Neural crest cell (in vitro differentiated cells): ENCODE measurements at regions not wholly inside any gene's neighbourhood (a gene's known extent, or its start where the extent isn't known, plus 50 kb on each side); places are given as distances from the start of the nearest gene placed in this dataset.

Experiments
- DNase-seq: peaks from one replicate; pipeline ENCODE4 v3.0.0; 2021; ENCODE audit warnings: low read depth, mixed read lengths, low spot score
- H3K27ac Mint-ChIP-seq: one replicate; pipeline ENCODE4 v1.8.0; 2021; ENCODE audit warnings: mild to moderate bottlenecking, mixed read lengths; ENCODE audit not compliant: unreplicated experiment
- H3K27me3 Mint-ChIP-seq: 2 replicates; pipeline ENCODE4 v1.8.0; 2021; ENCODE audit warnings: low read depth, mild to moderate bottlenecking, mixed read lengths
- H3K36me3 Mint-ChIP-seq: 2 replicates; pipeline ENCODE4 v1.8.0; 2021; ENCODE audit warnings: low read depth, mild to moderate bottlenecking, mixed read lengths
- H3K4me1 Mint-ChIP-seq: 2 replicates; pipeline ENCODE4 v1.8.0; 2021; ENCODE audit warnings: mixed read lengths
- H3K4me3 Mint-ChIP-seq: one replicate; pipeline ENCODE4 v1.8.0; 2021; ENCODE audit warnings: mild to moderate bottlenecking, mixed read lengths
- H3K9me3 Mint-ChIP-seq: 2 replicates; pipeline ENCODE4 v1.8.0; 2021; ENCODE audit warnings: mixed read lengths
- TF ChIP-seq, protein P1 (sequence below): fragments of 200-600 bp; sonication (generic); conservative IDR thresholded peaks from 2 replicates; pipeline ENCODE4 v1.5.0; 2021; ENCODE audit warnings: antibody characterized with exemption, mild to moderate bottlenecking

- Mint-ChIP-seq H3K27ac (no peak overlapping the region), H3K4me1 (peaks cover 31% of the 10 kb centered on the region), H3K27me3 (no peaks in the 10 kb centered on the region), H3K9me3 (no peaks in the 10 kb centered on the region), H3K36me3 (no peaks in the 10 kb centered on the region), H3K4me3 (no peak overlapping the region)
- no peak for DNase-seq
- TF ChIP-seq, protein P1, sequence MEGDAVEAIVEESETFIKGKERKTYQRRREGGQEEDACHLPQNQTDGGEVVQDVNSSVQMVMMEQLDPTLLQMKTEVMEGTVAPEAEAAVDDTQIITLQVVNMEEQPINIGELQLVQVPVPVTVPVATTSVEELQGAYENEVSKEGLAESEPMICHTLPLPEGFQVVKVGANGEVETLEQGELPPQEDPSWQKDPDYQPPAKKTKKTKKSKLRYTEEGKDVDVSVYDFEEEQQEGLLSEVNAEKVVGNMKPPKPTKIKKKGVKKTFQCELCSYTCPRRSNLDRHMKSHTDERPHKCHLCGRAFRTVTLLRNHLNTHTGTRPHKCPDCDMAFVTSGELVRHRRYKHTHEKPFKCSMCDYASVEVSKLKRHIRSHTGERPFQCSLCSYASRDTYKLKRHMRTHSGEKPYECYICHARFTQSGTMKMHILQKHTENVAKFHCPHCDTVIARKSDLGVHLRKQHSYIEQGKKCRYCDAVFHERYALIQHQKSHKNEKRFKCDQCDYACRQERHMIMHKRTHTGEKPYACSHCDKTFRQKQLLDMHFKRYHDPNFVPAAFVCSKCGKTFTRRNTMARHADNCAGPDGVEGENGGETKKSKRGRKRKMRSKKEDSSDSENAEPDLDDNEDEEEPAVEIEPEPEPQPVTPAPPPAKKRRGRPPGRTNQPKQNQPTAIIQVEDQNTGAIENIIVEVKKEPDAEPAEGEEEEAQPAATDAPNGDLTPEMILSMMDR: no peak
These were observed 438.7 kb upstream of the C2CD4B start for GRCh38 chr15:62603742-62604141.

DNA sequence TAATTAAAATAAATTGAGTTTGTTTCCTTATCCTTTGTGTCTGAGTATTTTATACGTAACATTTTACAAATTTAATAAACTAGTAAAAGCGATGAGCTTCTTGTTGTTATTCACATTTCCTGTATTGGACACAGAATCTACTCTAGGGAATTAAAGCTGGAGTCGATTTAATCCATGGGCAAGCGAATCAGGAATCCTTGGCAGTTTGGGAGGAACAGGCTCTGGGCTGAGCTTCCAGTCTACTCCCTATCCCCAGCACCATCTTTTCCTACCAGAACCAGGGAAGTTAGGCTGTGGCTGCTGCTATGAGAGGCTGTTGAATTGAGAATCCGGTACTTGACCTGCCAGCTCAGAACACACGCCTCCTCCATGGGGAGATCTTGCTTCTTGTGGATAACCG is 437.3 kb upstream of the TPM1 start:
- TF ChIP-seq, protein P1: no peak
- DNase-seq: no peak
- no peaks in the 10 kb centered on the region for H3K27me3 Mint-ChIP-seq
- no peaks in the 10 kb centered on the region for H3K9me3 Mint-ChIP-seq
- no peaks in the 10 kb centered on the region for H3K36me3 Mint-ChIP-seq
- no peak overlapping the region for H3K4me3 Mint-ChIP-seq
- H3K27ac Mint-ChIP-seq: no peak overlapping the region
- H3K4me1 Mint-ChIP-seq: peaks cover 25% of the 10 kb centered on the region

DNA sequence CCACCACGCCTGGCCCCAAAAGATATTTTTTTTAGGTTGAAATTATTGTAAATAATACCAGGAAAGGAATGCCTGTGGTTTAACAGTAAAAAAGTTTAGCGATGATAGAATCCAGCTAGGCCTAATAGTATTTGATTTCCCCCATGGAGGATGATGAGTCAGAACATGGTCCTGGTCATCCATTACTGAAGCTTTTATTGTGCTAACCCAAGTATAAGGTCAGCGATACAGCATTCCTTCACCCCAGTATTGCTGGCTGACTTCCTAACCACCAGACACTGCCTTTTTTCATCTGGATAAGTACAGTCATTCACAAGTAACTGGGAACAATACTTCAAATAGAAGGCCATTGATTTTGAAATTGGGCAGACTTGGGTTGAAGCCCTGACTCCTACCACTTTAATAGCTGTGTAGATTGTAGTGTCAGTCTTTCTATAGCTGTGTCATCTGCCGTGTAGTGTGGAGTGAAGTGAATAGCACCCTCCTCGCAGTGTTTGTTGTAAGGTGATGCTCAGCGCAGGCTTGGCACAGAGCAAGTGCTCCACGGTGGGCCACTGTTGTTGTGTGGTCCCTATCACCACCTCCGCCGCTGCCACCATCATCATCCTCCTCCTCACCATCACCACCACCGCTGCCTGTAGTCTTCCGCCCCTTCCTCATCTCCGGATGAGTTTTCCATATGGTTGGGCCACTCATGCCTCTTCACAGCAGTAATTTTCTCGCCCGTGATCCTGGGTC is 436.0 kb upstream of the TPM1 start:
- Mint-ChIP-seq H3K27ac (no peak overlapping the region), H3K4me1 (peaks cover 25% of the 10 kb centered on the region), H3K4me3 (no peak overlapping the region), H3K36me3 (no peaks in the 10 kb centered on the region), H3K9me3 (no peaks in the 10 kb centered on the region), H3K27me3 (no peaks in the 10 kb centered on the region)
- no peak for DNase-seq
- TF ChIP-seq, protein P1: no peak

GRCh38 chr15:62607114-62607462 is 435.5 kb upstream of the TPM1 start:
- TF ChIP-seq, protein P1: no peak
- peaks cover 25% of the 10 kb centered on the region for H3K4me1 Mint-ChIP-seq
- no peak overlapping the region for H3K4me3 Mint-ChIP-seq
- H3K27ac Mint-ChIP-seq: peak overlapping the region; percentile 16
- no peaks in the 10 kb centered on the region for H3K9me3 Mint-ChIP-seq
- no peaks in the 10 kb centered on the region for H3K27me3 Mint-ChIP-seq
- H3K36me3 Mint-ChIP-seq: no peaks in the 10 kb centered on the region
- no peak for DNase-seq

DNA sequence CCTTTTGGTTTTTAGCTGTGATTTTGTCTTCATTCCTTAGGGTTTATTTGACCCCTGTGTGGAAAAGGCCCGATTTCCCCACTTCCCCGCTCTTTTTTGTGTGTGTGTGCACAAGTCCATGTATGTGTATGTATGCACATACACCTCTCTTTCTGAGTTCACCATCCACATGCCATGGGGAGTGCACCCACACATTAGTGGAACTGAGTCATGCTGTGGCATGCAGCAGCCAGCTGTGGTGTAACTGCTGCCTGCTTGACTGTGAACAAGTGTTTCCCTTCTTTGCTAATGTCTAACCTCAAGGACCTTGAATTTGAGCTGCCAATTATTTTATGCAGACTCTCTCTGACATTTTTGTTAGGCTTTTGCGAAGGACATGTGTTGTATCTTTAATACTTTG is 434.9 kb upstream of the TPM1 start:
- Mint-ChIP-seq H3K4me3 (no peak overlapping the region), H3K27ac (no peak overlapping the region), H3K9me3 (no peaks in the 10 kb centered on the region), H3K4me1 (peaks cover 25% of the 10 kb centered on the region), H3K36me3 (no peaks in the 10 kb centered on the region), H3K27me3 (no peaks in the 10 kb centered on the region)
- TF ChIP-seq, protein P1: no peak
- no peak for DNase-seq
